Sigmoid colon (tissue), 6 donors: ENCODE measurements at regions not wholly inside any gene's neighbourhood (a gene's known extent, or its start where the extent isn't known, plus 50 kb on each side); places are given as distances from the start of the nearest gene placed in this dataset.

ENCODE experiments used
- DNase-seq: peaks from one replicate; pipeline ENCODE4 v3.0.0-alpha.2; 2019
- H3K27ac ChIP-seq, 4 donors: fragments of 200-600 bp; sonication (generic); one replicate each; pipeline ENCODE4 v1.5.1; 2016 to 2019; ENCODE audit warnings: mild to moderate bottlenecking in 1 of 4
- H3K27me3 ChIP-seq, 3 donors: fragments of 200-600 bp; sonication (generic); one replicate each; pipeline ENCODE4 v1.5.1; 2019; ENCODE audit warnings: mild to moderate bottlenecking in 1 of 3
- H3K36me3 ChIP-seq, 4 donors: fragments of 200-600 bp; sonication (generic); one replicate each; pipeline ENCODE4 v1.5.1; 2016 to 2019
- H3K4me1 ChIP-seq, 4 donors: fragments of 200-600 bp; sonication (generic); one replicate each; pipeline ENCODE4 v1.5.1; 2017 to 2019
- H3K4me3 ChIP-seq, 4 donors: fragments of 200-600 bp; sonication (generic); one replicate each; pipeline ENCODE4 v1.5.1; 2017 to 2019; ENCODE audit warnings: mild to moderate bottlenecking in 2 of 4, moderate library complexity in 1 of 4
- H3K9me3 ChIP-seq, 4 donors: fragments of 200-600 bp in 3 of 4; sonication (generic) in 3 of 4; one replicate each; pipeline versions ENCODE4 v1.5.1 to v1.6.1; 2013 to 2019
- EP300 ChIP-seq, 4 donors: sonication (generic); formaldehyde crosslinking; IDR thresholded peaks; one replicate each; pipeline ENCODE4 v1.6.1; 2017; ENCODE audit warnings: antibody characterized with exemption in 4 of 4
- POLR2A ChIP-seq, 2 donors: fragments of 450-650 bp; IDR thresholded peaks; one replicate each; pipeline ENCODE4 v1.6.1; 2016; ENCODE audit warnings: antibody characterized with exemption in 2 of 2, mild to moderate bottlenecking in 2 of 2, moderate library complexity in 2 of 2
- POLR2AphosphoS5 ChIP-seq, 4 donors: sonication (generic); formaldehyde crosslinking; IDR thresholded peaks; one replicate each; pipeline ENCODE4 v1.6.1; 2017; ENCODE audit warnings: antibody characterized with exemption in 4 of 4
- WGBS, 2 donors: extraction: QIAGEN DNeasy Blood & Tissue Kit; methylation state at CpG; one replicate each; pipeline ENCODE4 v1.1.7; 2013; 5-methylcytosine and 5-hydroxymethylcytosine counted together
- intact Hi-C: fragments of 100-400 bp; cut with DNase I; formaldehyde crosslinking; loops from one replicate; pipeline ENCODE4 v1.15.1; 2023
- TF ChIP-seq, protein P1 (sequence below), 4 experiments: fragments of 450-650 bp in 3 of 4; fragments of 200-600 bp in 1 of 4; IDR thresholded peaks; one replicate each; pipeline ENCODE4 v1.5.1; 2016 to 2019; ENCODE audit warnings: antibody characterized with exemption in 4 of 4, mild to moderate bottlenecking in 3 of 4, moderate library complexity in 2 of 4
- donor health status: healthy with polysubstance abuse.
- donor health status: healthy.

DNA sequence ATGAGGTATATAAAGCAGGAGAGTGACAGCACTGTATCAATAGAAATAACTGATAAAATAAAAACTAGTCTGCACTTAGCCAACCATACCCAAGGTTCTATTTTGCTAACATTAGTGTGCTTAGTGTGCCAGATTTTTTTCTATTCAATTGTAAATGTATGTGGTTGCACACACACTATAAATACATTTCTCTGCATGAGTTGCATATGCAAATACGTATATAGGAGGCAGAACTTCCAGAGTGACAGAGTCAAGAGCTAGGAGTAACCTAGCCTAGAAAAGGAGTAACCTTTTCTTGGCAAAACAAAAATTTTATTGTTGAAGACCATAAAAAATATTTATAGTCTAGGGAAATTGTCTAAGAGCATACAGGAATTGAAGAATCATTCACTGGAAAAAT is 461.6 kb downstream of the GABRG2 start:
- intact Hi-C loops = no loop called here
- H3K27ac ChIP-seq = no peak overlapping the region
- no peak for TF ChIP-seq POLR2AphosphoS5 (IDR thresholded peaks at IDR 0.05)
- no peak for TF ChIP-seq EP300 (IDR thresholded peaks at IDR 0.05)
- TF ChIP-seq, protein P1, sequence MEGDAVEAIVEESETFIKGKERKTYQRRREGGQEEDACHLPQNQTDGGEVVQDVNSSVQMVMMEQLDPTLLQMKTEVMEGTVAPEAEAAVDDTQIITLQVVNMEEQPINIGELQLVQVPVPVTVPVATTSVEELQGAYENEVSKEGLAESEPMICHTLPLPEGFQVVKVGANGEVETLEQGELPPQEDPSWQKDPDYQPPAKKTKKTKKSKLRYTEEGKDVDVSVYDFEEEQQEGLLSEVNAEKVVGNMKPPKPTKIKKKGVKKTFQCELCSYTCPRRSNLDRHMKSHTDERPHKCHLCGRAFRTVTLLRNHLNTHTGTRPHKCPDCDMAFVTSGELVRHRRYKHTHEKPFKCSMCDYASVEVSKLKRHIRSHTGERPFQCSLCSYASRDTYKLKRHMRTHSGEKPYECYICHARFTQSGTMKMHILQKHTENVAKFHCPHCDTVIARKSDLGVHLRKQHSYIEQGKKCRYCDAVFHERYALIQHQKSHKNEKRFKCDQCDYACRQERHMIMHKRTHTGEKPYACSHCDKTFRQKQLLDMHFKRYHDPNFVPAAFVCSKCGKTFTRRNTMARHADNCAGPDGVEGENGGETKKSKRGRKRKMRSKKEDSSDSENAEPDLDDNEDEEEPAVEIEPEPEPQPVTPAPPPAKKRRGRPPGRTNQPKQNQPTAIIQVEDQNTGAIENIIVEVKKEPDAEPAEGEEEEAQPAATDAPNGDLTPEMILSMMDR (IDR thresholded peaks at IDR 0.05) = no peak
- no peak for TF ChIP-seq POLR2A (IDR thresholded peaks at IDR 0.05)
- H3K9me3 ChIP-seq = no peaks in the 10 kb centered on the region
- WGBS, 2 donors = 61 to 78% methylated on average over 1 of the region's 1 CpG
- no peaks in the 10 kb centered on the region for H3K4me1 ChIP-seq
- DNase-seq = no peak
- H3K36me3 ChIP-seq = no peaks in the 10 kb centered on the region
- no peaks in the 10 kb centered on the region for H3K27me3 ChIP-seq
- no peak overlapping the region for H3K4me3 ChIP-seq

DNA sequence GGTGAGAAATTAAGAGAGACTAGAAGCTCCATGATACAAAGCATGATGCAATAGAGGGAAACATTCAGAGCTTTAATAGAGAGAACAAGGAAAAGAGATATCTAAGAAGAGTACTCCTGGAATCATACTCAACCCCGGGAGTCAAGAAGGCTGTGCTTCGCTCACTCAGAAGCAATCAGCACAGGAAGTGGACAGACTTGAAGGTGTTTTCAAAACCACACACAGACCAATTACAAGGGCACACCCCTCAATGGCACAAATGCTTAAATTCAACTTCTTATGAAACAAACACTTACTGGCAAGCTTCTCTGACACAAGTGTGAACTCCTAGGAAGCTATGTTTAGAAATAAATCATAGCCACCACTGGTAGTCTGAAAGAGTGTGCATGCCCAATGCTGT is 462.3 kb downstream of the GABRG2 start:
- Histone ChIP-seq H3K9me3 (no peaks in the 10 kb centered on the region), H3K4me1 (no peaks in the 10 kb centered on the region), H3K36me3 (no peaks in the 10 kb centered on the region), H3K4me3 (no peak overlapping the region), H3K27me3 (no peaks in the 10 kb centered on the region), H3K27ac (no peak overlapping the region)
- 90 to 95% methylated on average over 2 of the region's 2 CpGs for WGBS, 2 donors
- TF ChIP-seq, protein P1 (IDR thresholded peaks at IDR 0.05) = no peak
- DNase-seq = no peak
- intact Hi-C loops = no loop called here

- Histone ChIP-seq H3K27me3 (no peaks in the 10 kb centered on the region), H3K9me3 (peaks cover 0 to under 1% (median 0%) of the 10 kb centered on the region in 4 donors), H3K4me1 (no peaks in the 10 kb centered on the region), H3K4me3 (no peak overlapping the region), H3K36me3 (no peaks in the 10 kb centered on the region), H3K27ac (no peak overlapping the region)
- intact Hi-C loops = no loop called here
- 87 to 92% methylated on average over 2 of the region's 2 CpGs for WGBS, 2 donors
- TF ChIP-seq POLR2A (IDR thresholded peaks at IDR 0.05) (no peak), POLR2AphosphoS5 (IDR thresholded peaks at IDR 0.05) (no peak), EP300 (IDR thresholded peaks at IDR 0.05) (no peak)
- TF ChIP-seq, protein P1 (IDR thresholded peaks at IDR 0.05) = no peak
- no peak for DNase-seq
These were observed 475.9 kb downstream of the GABRG2 start for GRCh38 chr5:162543437-162543836.

- no peak overlapping the region for H3K4me3 ChIP-seq
- no peaks in the 10 kb centered on the region for H3K27me3 ChIP-seq
- no peaks in the 10 kb centered on the region for H3K4me1 ChIP-seq
- H3K36me3 ChIP-seq = no peaks in the 10 kb centered on the region
- WGBS, 2 donors = 86 to 92% methylated on average over 2 of the region's 2 CpGs
- intact Hi-C loops = no loop called here
- peaks cover 0 to 3% (median 0%) of the 10 kb centered on the region in 4 donors for H3K9me3 ChIP-seq
- H3K27ac ChIP-seq = no peak overlapping the region
- no peak for DNase-seq
- TF ChIP-seq POLR2AphosphoS5 (IDR thresholded peaks at IDR 0.05) (no peak), POLR2A (IDR thresholded peaks at IDR 0.05) (no peak), EP300 (IDR thresholded peaks at IDR 0.05) (no peak)
These were observed 477.3 kb downstream of the GABRG2 start for GRCh38 chr5:162544905-162545304.

- 92 to 93% methylated on average over 13 of the region's 13 CpGs for WGBS, 2 donors
- peaks cover 0 to 4% (median 1%) of the 10 kb centered on the region in 4 donors for H3K9me3 ChIP-seq
- no peak for DNase-seq
- no peaks in the 10 kb centered on the region for H3K27me3 ChIP-seq
- H3K36me3 ChIP-seq = no peaks in the 10 kb centered on the region
- intact Hi-C loops = no loop called here
- H3K4me3 ChIP-seq = no peak overlapping the region
- TF ChIP-seq, protein P1 (IDR thresholded peaks at IDR 0.05) = no peak
- TF ChIP-seq EP300 (IDR thresholded peaks at IDR 0.05) = no peak
- no peak for TF ChIP-seq POLR2A (IDR thresholded peaks at IDR 0.05)
- TF ChIP-seq POLR2AphosphoS5 (IDR thresholded peaks at IDR 0.05) = no peak
- H3K27ac ChIP-seq = no peak overlapping the region
- H3K4me1 ChIP-seq = no peaks in the 10 kb centered on the region
These were observed 482.7 kb downstream of the GABRG2 start for GRCh38 chr5:162550236-162550635.
